ENCODE measurements at regions not wholly inside any gene's neighbourhood (a gene's known extent, or its start where the extent isn't known, plus 50 kb on each side); places are given as distances from the start of the nearest gene placed in this dataset.
"Not testable (repeated sequence)": the region's sequence is repeated elsewhere in the genome, so short reads cannot be mapped to it uniquely, and the experiment has no call there.

DNA sequence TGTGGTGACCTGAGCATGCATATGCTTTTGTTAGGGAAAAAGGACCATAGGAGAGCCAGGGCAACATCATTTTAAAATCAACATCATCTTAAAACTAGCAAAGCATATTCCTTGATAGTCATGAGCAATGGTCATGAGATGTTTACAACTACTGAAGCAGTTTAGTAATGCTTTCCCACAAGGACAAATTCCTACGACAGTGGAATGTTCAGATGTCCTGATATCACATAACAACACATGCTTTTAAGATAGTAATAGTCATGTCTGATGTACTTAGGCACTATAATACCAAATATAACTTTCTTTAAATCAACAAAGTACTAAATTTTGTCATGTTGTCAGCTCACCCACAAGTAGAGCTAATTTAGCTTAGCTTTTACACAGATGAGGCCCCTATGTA lies 370.3 kb downstream of the HTR1B start:
- H3K4me3 ChIP-seq: no peak overlapping the region
- H3K27me3 ChIP-seq (ENCODE audit: insufficient read depth, low read depth): no peaks in the 10 kb centered on the region
- H3F3A ChIP-seq (ENCODE audit: insufficient read depth, low read depth): no peaks in the 10 kb centered on the region
- DNase-seq: no peak
- no peak overlapping the region for H2AFZ ChIP-seq
- no peak overlapping the region for H3K4me2 ChIP-seq
- TF ChIP-seq EZH2 (IDR thresholded peaks at IDR 0.05; ENCODE audit: low read depth): no peak
- no peak for TF ChIP-seq CTCF (conservative IDR thresholded peaks at IDR 0.05)
- no peaks in the 10 kb centered on the region for H3K9me2 ChIP-seq (ENCODE audit: insufficient read depth)
- BruUV-seq (replicated peaks): no TSS peak
- H3K4me1 ChIP-seq (replicated peaks; ENCODE audit: insufficient read depth): no peaks in the 10 kb centered on the region
- H3K9me3 ChIP-seq (ENCODE audit: insufficient read depth, low read depth): no peaks in the 10 kb centered on the region
- ChIA-PET POLR2A (ENCODE audit: unreplicated experiment) (no interaction called here), CTCF (no interaction called here)
- no peak overlapping the region for H3K27ac ChIP-seq
- H3K36me3 ChIP-seq (ENCODE audit: low read depth): no peaks in the 10 kb centered on the region
- H3K79me2 ChIP-seq (ENCODE audit: low read depth): no peaks in the 10 kb centered on the region
- intact Hi-C loops (cut with micrococcal nuclease; ENCODE audit: unreplicated experiment): no loop called here
- H4K20me1 ChIP-seq (ENCODE audit: insufficient read depth): no peaks in the 10 kb centered on the region

- H3K79me2 ChIP-seq (ENCODE audit: low read depth): no peaks in the 10 kb centered on the region
- H3K9me2 ChIP-seq (ENCODE audit: insufficient read depth): no peaks in the 10 kb centered on the region
- H3K27me3 ChIP-seq (ENCODE audit: insufficient read depth, low read depth): no peaks in the 10 kb centered on the region
- ChIA-PET CTCF (no interaction called here), POLR2A (ENCODE audit: unreplicated experiment) (no interaction called here)
- H3K9me3 ChIP-seq (ENCODE audit: insufficient read depth, low read depth): no peaks in the 10 kb centered on the region
- H3K27ac ChIP-seq: no peak overlapping the region
- no peak for DNase-seq
- TF ChIP-seq CTCF (conservative IDR thresholded peaks at IDR 0.05): no peak
- no peak for TF ChIP-seq EZH2 (IDR thresholded peaks at IDR 0.05; ENCODE audit: low read depth)
- H2AFZ ChIP-seq: no peak overlapping the region
- H3K4me3 ChIP-seq: no peak overlapping the region
- intact Hi-C loops (cut with micrococcal nuclease; ENCODE audit: unreplicated experiment): no loop called here
- H3K4me2 ChIP-seq: no peak overlapping the region
- no peaks in the 10 kb centered on the region for H3K36me3 ChIP-seq (ENCODE audit: low read depth)
- BruUV-seq (replicated peaks): no TSS peak
- H4K20me1 ChIP-seq (ENCODE audit: insufficient read depth): no peaks in the 10 kb centered on the region
- H3K4me1 ChIP-seq (replicated peaks; ENCODE audit: insufficient read depth): no peaks in the 10 kb centered on the region
- H3F3A ChIP-seq (ENCODE audit: insufficient read depth, low read depth): no peaks in the 10 kb centered on the region
Measured at GRCh38 chr6:77089776-77090175, 373.5 kb downstream of the HTR1B start.

- intact Hi-C loops (cut with micrococcal nuclease; ENCODE audit: unreplicated experiment); H3K79me2 ChIP-seq (ENCODE audit: low read depth); H3K27me3 ChIP-seq (ENCODE audit: insufficient read depth, low read depth); POLR2A ChIA-PET (ENCODE audit: unreplicated experiment); H2AFZ ChIP-seq; H3K4me1 ChIP-seq (replicated peaks; ENCODE audit: insufficient read depth); H3F3A ChIP-seq (ENCODE audit: insufficient read depth, low read depth); H4K20me1 ChIP-seq (ENCODE audit: insufficient read depth); H3K9me3 ChIP-seq (ENCODE audit: insufficient read depth, low read depth); H3K4me3 ChIP-seq; H3K27ac ChIP-seq; H3K9me2 ChIP-seq (ENCODE audit: insufficient read depth); H3K36me3 ChIP-seq (ENCODE audit: low read depth); H3K4me2 ChIP-seq; BruUV-seq (replicated peaks); CTCF ChIA-PET: not testable (repeated sequence)
- peak in 1 of 2 experiments; percentile 19 for DNase-seq
Measured at GRCh38 chr6:77087794-77088318, 375.4 kb downstream of the HTR1B start.

DNA sequence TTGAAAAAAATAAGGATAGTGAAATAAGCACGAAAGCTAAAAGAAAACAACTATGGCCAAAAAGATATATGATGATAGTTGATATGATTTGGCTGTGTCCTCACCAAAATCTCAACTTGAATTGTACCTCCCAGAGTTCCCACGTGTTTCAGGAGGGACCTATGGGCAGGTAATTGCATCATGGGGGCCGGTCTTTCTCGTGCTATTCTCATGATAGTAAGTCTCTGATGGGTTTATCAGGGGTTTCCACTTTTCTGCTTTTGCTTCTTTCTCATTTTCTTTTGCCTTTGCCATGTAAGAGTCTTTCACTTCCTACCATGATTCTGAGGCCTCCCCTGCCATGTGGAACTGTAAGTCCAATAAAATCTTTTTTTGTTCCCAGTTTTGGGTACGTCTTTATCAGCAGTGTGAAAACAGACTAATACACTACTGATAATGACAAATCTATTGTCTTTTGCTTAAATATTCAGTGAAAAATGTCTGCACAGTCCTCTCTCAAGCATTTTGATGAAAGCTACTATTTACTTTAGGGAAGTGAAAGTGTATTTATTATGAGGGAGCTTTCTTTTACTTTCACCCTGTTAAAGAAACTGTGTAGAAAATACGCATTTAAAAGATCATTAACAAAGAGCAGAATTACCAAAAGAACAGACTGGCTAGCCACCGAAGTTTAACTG lies 389.1 kb downstream of the HTR1B start:
- intact Hi-C loops (cut with micrococcal nuclease; ENCODE audit: unreplicated experiment): no loop called here
- BruUV-seq (replicated peaks): no TSS peak
- CTCF ChIA-PET: no interaction called here

More for the DNA sequence above, 389.1 kb downstream of the HTR1B start:
- H3K4me1 ChIP-seq (replicated peaks; ENCODE audit: insufficient read depth): no peaks in the 10 kb centered on the region
- H2AFZ ChIP-seq: no peak overlapping the region
- no peaks in the 10 kb centered on the region for H3K9me3 ChIP-seq (ENCODE audit: insufficient read depth, low read depth)
- H3K36me3 ChIP-seq (ENCODE audit: low read depth): no peaks in the 10 kb centered on the region
- no peak overlapping the region for H3K4me2 ChIP-seq
- H3K4me3 ChIP-seq: no peak overlapping the region
- no peaks in the 10 kb centered on the region for H3K9me2 ChIP-seq (ENCODE audit: insufficient read depth)
- POLR2A ChIA-PET (ENCODE audit: unreplicated experiment): no interaction called here
- TF ChIP-seq EZH2 (IDR thresholded peaks at IDR 0.05; ENCODE audit: low read depth) (no peak), CTCF (conservative IDR thresholded peaks at IDR 0.05) (no peak)
- no peaks in the 10 kb centered on the region for H3F3A ChIP-seq (ENCODE audit: insufficient read depth, low read depth)
- no peaks in the 10 kb centered on the region for H3K27me3 ChIP-seq (ENCODE audit: insufficient read depth, low read depth)
- no peak overlapping the region for H3K27ac ChIP-seq
- DNase-seq: no peak
- H4K20me1 ChIP-seq (ENCODE audit: insufficient read depth): no peaks in the 10 kb centered on the region
- no peaks in the 10 kb centered on the region for H3K79me2 ChIP-seq (ENCODE audit: low read depth)
